ENCODE measurements at regions not wholly inside any gene's neighbourhood (a gene's known extent, or its start where the extent isn't known, plus 50 kb on each side); places are given as distances from the start of the nearest gene placed in this dataset.

- no peak for DNase-seq (ENCODE audit: low read depth, low spot score)
- Histone ChIP-seq H3K27me3 (ENCODE audit: control insufficient read depth, extremely low read depth, insufficient read depth, low read length) (no peaks in the 10 kb centered on the region), H3K79me2 (ENCODE audit: control insufficient read depth, insufficient read depth, low read length) (no peaks in the 10 kb centered on the region), H3K4me1 (ENCODE audit: control insufficient read depth, extremely low read depth, insufficient read depth, low read length) (no peaks in the 10 kb centered on the region), H3K4me3 (ENCODE audit: control insufficient read depth in 2 of 3, extremely low read depth in 1 of 3, insufficient read depth in 2 of 3, low read depth in 1 of 3, low read length in 3 of 3) (no peak overlapping the region), H3K9me1 (ENCODE audit: control insufficient read depth, extremely low read depth, insufficient read depth, low read length) (no peaks in the 10 kb centered on the region), H3K9ac (ENCODE audit: control insufficient read depth, extremely low read depth, insufficient read depth, low read length) (no peak overlapping the region), H2AFZ (ENCODE audit: control insufficient read depth, low read length) (no peak overlapping the region), H3K4me2 (ENCODE audit: control insufficient read depth, extremely low read depth, insufficient read depth, low read depth, low read length) (no peak overlapping the region), H3K9me3 (ENCODE audit: control insufficient read depth, low read depth, low read length) (no peaks in the 10 kb centered on the region), H3K36me3 (ENCODE audit: control insufficient read depth in 2 of 2, extremely low read depth in 1 of 2, insufficient read depth in 2 of 2, low read length in 2 of 2) (no peaks in the 10 kb centered on the region), H3K27ac (ENCODE audit: control insufficient read depth, insufficient read depth, low read length) (no peak overlapping the region), H4K20me1 (ENCODE audit: control insufficient read depth, extremely low read depth, insufficient read depth, low read length) (no peaks in the 10 kb centered on the region)
- dilution Hi-C loops (cut with MboI; ENCODE audit: extremely low pct_ligation_motif_present, low sequenced_read_pairs), result no loop called here
- TF ChIP-seq EZH2 (IDR thresholded peaks at IDR 0.05; ENCODE audit: low read length) (no peak), CTCF (optimal IDR thresholded peaks at IDR 0.05 in 1 of 3, IDR thresholded peaks at IDR 0.05 in 1 of 3, conservative IDR thresholded peaks at IDR 0.05 in 1 of 3; ENCODE audit: extremely low read depth in 1 of 3, insufficient read depth in 2 of 3, low read length in 3 of 3) (no peak)
- FAIRE-seq, result no peak
These were observed 108.6 kb upstream of the AADACL2 start for GRCh38 chr3:151625086-151625485.

GRCh38 chr3:151620071-151620470, 113.7 kb upstream of the AADACL2 start:
- no peak for DNase-seq (ENCODE audit: low read depth, low spot score)
- no peak for TF ChIP-seq CTCF (optimal IDR thresholded peaks at IDR 0.05 in 1 of 3, IDR thresholded peaks at IDR 0.05 in 1 of 3, conservative IDR thresholded peaks at IDR 0.05 in 1 of 3; ENCODE audit: extremely low read depth in 1 of 3, insufficient read depth in 2 of 3, low read length in 3 of 3)
- TF ChIP-seq EZH2 (IDR thresholded peaks at IDR 0.05; ENCODE audit: low read length), result no peak
- no peak for FAIRE-seq

More at GRCh38 chr3:151620071-151620470, 113.7 kb upstream of the AADACL2 start:
- Histone ChIP-seq H3K9me3 (ENCODE audit: control insufficient read depth, low read depth, low read length) (no peaks in the 10 kb centered on the region), H3K9me1 (ENCODE audit: control insufficient read depth, extremely low read depth, insufficient read depth, low read length) (no peaks in the 10 kb centered on the region), H3K79me2 (ENCODE audit: control insufficient read depth, insufficient read depth, low read length) (no peaks in the 10 kb centered on the region), H3K27ac (ENCODE audit: control insufficient read depth, insufficient read depth, low read length) (no peak overlapping the region), H4K20me1 (ENCODE audit: control insufficient read depth, extremely low read depth, insufficient read depth, low read length) (no peaks in the 10 kb centered on the region), H3K27me3 (ENCODE audit: control insufficient read depth, extremely low read depth, insufficient read depth, low read length) (no peaks in the 10 kb centered on the region), H3K9ac (ENCODE audit: control insufficient read depth, extremely low read depth, insufficient read depth, low read length) (no peak overlapping the region), H2AFZ (ENCODE audit: control insufficient read depth, low read length) (no peak overlapping the region), H3K36me3 (ENCODE audit: control insufficient read depth in 2 of 2, extremely low read depth in 1 of 2, insufficient read depth in 2 of 2, low read length in 2 of 2) (no peaks in the 10 kb centered on the region), H3K4me3 (ENCODE audit: control insufficient read depth in 2 of 3, extremely low read depth in 1 of 3, insufficient read depth in 2 of 3, low read depth in 1 of 3, low read length in 3 of 3) (no peak overlapping the region), H3K4me1 (ENCODE audit: control insufficient read depth, extremely low read depth, insufficient read depth, low read length) (no peaks in the 10 kb centered on the region), H3K4me2 (ENCODE audit: control insufficient read depth, extremely low read depth, insufficient read depth, low read depth, low read length) (no peak overlapping the region)
- dilution Hi-C loops (cut with MboI; ENCODE audit: extremely low pct_ligation_motif_present, low sequenced_read_pairs), result no loop called here
